Memory B cell (primary cell): ENCODE measurements at regions not wholly inside any gene's neighbourhood (a gene's known extent, or its start where the extent isn't known, plus 50 kb on each side); places are given as distances from the start of the nearest gene placed in this dataset.

Experiments
- ATAC-seq: fragments of 150-1000 bp; cut with Tn5 transposase; 2 replicates; pipeline ENCODE4 v1.10.0; 2021; ENCODE audit warnings: low read depth, mild to moderate bottlenecking, moderate library complexity
- DNase-seq, 2 donors: peaks; one replicate each; pipeline ENCODE4 v3.0.0; 2022; ENCODE audit warnings: low spot score in 2 of 2
- H3K27ac Mint-ChIP-seq: one replicate; pipeline ENCODE4 v1.8.0; 2022; ENCODE audit warnings: mild to moderate bottlenecking, moderate library complexity, mixed read lengths
- H3K27me3 Mint-ChIP-seq: one replicate; pipeline ENCODE4 v1.8.0; 2022; ENCODE audit warnings: mixed read lengths
- H3K36me3 Mint-ChIP-seq: one replicate; pipeline ENCODE4 v1.8.0; 2022; ENCODE audit warnings: mild to moderate bottlenecking, mixed read lengths
- H3K4me1 Mint-ChIP-seq: one replicate; pipeline ENCODE4 v1.8.0; 2022; ENCODE audit warnings: mixed read lengths
- H3K4me3 Mint-ChIP-seq: one replicate; pipeline ENCODE4 v1.8.0; 2022; ENCODE audit warnings: mild to moderate bottlenecking, moderate library complexity, mixed read lengths
- H3K9me3 Mint-ChIP-seq: one replicate; pipeline ENCODE4 v1.8.0; 2022; ENCODE audit warnings: mixed read lengths

DNA sequence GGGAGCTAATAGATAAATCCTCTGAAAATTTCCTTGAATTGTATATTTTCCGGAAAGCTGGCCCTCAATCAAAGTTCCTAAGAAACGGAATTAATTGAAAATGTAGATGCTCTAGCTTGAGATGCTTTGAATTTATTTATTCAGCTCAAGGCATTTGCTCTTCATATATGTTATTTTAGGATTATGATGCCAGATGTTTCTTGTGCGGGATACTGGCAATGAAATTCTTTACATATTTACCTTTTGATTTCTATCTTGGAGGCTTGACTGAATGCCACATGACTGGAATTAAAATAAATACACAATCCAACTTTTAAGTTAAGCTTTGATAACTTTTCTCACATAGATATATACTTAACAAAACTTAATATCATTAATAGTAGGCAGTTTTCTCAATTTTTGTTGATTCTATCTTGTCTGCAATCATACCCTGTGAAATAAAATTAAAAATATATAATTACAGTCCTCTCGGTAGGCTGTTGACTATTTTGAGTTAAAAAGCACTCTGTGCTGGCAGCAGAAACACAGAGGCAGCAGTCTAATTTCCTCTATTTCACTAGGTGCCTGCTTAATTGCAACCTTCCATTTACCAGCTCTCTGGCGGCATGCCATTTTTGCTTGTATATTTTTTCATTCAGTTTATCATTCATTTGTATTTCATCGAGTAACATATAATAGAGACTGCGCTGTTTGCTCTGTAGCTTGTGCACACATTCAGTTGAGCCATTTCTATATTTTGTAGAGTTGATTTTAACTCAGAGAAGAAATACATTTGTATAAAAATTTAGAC lies 991.5 kb downstream of the ADGRL3 start:
- H3K9me3 Mint-ChIP-seq: peaks cover 4% of the 10 kb centered on the region
- H3K36me3 Mint-ChIP-seq: no peaks in the 10 kb centered on the region
- DNase-seq: no peak
- no peak overlapping the region for H3K27ac Mint-ChIP-seq
- H3K4me3 Mint-ChIP-seq: no peak overlapping the region
- H3K4me1 Mint-ChIP-seq: no peaks in the 10 kb centered on the region
- ATAC-seq: no peak
- H3K27me3 Mint-ChIP-seq: no peaks in the 10 kb centered on the region

DNA sequence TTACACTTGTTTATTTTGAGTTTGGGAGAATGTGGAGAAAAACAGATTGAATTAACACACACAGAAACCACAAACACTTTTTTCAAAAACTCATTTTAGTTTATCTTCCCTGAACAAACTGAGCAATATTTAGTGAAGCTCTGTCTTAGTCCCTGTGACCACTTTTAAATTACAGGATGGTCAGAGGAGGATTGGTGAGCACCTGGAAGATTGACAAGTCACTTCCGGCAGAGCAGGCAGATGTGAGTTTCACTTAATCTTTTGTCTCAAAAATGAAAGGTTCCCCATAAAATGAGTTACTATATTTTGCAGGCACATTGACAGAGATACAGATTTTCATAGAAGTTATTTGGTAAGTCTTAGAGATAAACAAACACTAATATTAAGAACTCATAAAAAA lies 970.1 kb downstream of the ADGRL3 start:
- Mint-ChIP-seq H3K4me1 (no peaks in the 10 kb centered on the region), H3K27ac (no peak overlapping the region), H3K9me3 (no peaks in the 10 kb centered on the region), H3K36me3 (no peaks in the 10 kb centered on the region), H3K4me3 (no peak overlapping the region), H3K27me3 (no peaks in the 10 kb centered on the region)
- DNase-seq (no peak), ATAC-seq (no peak)

DNA sequence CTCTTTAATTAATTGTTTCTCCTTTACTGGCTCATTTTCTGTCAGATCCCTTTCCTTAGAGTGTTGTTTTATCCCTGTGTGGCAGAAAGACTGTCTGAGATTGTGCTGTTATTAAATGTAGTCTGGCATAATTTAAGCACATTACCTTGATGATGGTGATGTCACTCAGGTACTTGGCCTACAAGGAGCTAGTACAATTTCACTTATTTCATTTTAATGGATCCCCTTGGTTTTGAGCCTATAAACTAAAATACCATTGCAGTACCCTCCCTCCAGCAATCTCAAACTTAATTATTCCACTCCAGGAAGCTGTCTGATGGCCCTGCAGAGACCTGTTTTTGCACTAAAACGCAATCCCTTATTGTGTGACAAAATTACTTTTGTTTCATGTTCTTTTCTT lies 968.6 kb downstream of the ADGRL3 start:
- Mint-ChIP-seq H3K4me1 (no peaks in the 10 kb centered on the region), H3K36me3 (no peaks in the 10 kb centered on the region), H3K4me3 (no peak overlapping the region), H3K27ac (no peak overlapping the region), H3K27me3 (no peaks in the 10 kb centered on the region), H3K9me3 (no peaks in the 10 kb centered on the region)
- no peak for DNase-seq
- ATAC-seq: no peak

DNA sequence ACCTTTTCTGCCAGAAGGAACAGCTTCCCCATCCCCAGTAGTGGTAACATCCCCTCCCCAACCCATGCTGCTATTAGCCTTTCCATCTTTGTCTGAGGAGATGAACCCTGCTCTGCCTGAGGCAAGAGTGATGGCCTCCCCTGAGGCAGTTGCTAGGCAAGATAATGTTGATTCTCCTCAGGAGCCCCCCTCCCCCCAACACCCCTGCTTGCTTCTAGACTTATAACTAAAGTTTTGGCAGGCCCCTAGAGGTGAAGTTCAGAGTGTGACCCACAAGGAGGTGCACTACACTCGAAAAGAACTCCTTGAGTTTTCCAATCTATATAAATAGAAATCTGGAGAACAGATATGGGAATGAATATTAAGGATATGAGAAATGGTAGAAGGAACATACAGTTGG lies 962.5 kb downstream of the ADGRL3 start:
- ATAC-seq (no peak), DNase-seq (no peak)
- H3K36me3 Mint-ChIP-seq: no peaks in the 10 kb centered on the region
- H3K27ac Mint-ChIP-seq: no peak overlapping the region
- H3K27me3 Mint-ChIP-seq: no peaks in the 10 kb centered on the region
- no peaks in the 10 kb centered on the region for H3K9me3 Mint-ChIP-seq
- H3K4me1 Mint-ChIP-seq: no peaks in the 10 kb centered on the region
- H3K4me3 Mint-ChIP-seq: no peak overlapping the region

DNA sequence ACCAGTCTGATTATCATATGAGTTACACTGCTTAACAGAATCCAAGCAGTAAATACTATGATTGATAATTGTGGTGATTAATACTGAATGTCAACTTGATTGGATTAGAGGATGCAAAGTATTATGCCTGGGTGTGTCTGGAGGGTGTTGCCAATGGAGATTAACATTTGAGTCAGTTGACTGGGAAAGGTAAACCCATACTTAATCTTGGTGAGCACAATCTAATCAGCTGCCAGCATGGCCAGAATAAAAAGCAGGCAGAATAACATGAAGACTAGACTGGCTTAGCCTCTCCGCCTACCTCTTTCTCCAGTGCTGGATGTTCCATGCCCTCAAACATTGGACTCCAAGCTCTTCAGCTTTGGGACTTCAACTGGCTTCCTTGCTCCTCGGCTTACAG lies 961.3 kb downstream of the ADGRL3 start:
- DNase-seq (no peak), ATAC-seq (no peak)
- no peaks in the 10 kb centered on the region for H3K36me3 Mint-ChIP-seq
- no peak overlapping the region for H3K27ac Mint-ChIP-seq
- no peaks in the 10 kb centered on the region for H3K4me1 Mint-ChIP-seq
- no peak overlapping the region for H3K4me3 Mint-ChIP-seq
- H3K9me3 Mint-ChIP-seq: no peaks in the 10 kb centered on the region
- no peaks in the 10 kb centered on the region for H3K27me3 Mint-ChIP-seq

DNA sequence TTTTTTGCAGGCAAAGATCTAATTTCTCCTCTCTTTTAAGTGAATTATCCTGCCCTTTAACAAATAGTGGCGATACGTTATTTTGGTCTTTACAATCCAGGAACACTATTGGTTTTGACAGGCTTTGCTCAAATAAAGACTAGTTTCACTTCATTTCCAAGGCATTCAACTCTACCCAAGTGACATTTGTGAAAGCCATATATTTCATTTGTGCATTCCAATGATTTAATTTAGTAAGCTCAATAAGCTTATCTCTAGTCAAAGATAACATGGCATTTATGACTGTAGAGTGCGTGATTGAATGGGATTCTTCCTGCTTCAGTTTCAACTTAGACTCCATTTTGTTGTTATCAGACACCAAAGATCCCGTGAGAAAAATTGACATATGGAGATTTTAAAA lies 959.8 kb downstream of the ADGRL3 start:
- no peaks in the 10 kb centered on the region for H3K4me1 Mint-ChIP-seq
- no peak for ATAC-seq

DNA sequence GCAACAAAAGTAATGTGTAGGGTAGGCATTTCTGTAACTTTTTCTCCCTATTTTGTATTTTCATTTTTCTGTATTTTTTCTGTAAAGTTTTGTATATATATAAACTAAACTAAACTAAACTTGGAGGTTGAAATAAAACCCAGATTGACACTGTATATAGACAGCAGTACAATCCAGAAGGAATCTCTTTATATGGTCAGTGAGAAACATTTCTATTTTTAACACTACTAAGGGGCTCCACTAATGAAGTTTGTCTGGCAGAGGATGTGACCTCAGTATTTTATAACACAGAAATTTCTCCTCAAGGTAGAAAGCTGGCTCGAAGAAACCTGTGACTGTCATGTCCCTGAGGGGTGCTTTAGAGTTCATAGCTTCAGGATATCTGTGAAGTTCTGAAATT lies 959.2 kb downstream of the ADGRL3 start:
- no peaks in the 10 kb centered on the region for H3K4me1 Mint-ChIP-seq
- no peaks in the 10 kb centered on the region for H3K9me3 Mint-ChIP-seq
- no peaks in the 10 kb centered on the region for H3K27me3 Mint-ChIP-seq

More for the DNA sequence above, 959.8 kb downstream of the ADGRL3 start:
- no peaks in the 10 kb centered on the region for H3K36me3 Mint-ChIP-seq
- DNase-seq: no peak
- H3K4me3 Mint-ChIP-seq: no peak overlapping the region
- no peak overlapping the region for H3K27ac Mint-ChIP-seq
- H3K27me3 Mint-ChIP-seq: no peaks in the 10 kb centered on the region
- H3K9me3 Mint-ChIP-seq: no peaks in the 10 kb centered on the region

DNA sequence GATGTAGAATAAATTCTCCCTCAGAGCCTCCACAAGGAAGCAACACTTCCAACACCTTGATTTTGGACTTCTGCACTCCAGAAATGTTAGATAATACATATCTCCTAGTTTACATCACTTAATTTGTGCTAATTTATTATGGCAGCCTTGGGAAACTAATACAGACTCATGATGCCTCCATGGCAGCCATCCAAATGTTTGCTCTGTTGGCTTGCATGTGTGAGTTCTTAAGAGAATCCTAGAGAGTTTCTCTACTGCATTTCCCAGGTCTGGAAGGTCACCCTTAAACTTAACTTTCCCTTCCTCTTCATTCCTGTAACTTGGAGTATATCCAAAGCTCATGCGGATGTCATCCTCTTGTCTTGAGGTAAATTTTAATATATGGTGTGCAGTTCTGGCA lies 956.1 kb downstream of the ADGRL3 start:
- no peak for ATAC-seq
- Mint-ChIP-seq H3K9me3 (peaks cover 6% of the 10 kb centered on the region), H3K4me3 (no peak overlapping the region), H3K36me3 (no peaks in the 10 kb centered on the region), H3K27ac (no peak overlapping the region), H3K4me1 (no peaks in the 10 kb centered on the region), H3K27me3 (no peaks in the 10 kb centered on the region)
- DNase-seq: no peak

More for the DNA sequence above, 959.2 kb downstream of the ADGRL3 start:
- Mint-ChIP-seq H3K27ac (no peak overlapping the region), H3K4me3 (no peak overlapping the region), H3K36me3 (no peaks in the 10 kb centered on the region)
- no peak for ATAC-seq
- no peak for DNase-seq

DNA sequence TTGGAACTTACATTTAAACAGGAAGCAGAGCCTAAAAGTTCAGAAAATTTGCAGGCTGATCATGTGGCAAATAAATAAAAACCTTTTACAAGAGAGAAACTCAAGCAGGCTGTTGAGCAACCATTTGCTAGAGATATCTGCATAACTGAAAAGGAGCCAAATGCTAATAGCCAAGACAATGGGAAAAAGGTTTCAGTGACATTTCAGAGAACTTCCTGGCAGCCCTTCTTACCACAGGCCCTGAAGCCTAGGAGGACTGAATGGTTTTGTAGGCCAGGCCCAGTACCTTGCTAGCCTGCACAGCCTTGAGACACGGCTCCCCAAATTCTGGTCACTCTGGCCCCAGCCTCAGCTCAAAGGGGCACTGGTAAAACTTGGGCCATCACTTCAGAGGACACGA lies 945.1 kb downstream of the ADGRL3 start:
- Mint-ChIP-seq H3K9me3 (peaks cover 3% of the 10 kb centered on the region), H3K36me3 (no peaks in the 10 kb centered on the region), H3K27me3 (no peaks in the 10 kb centered on the region), H3K4me1 (no peaks in the 10 kb centered on the region), H3K27ac (no peak overlapping the region), H3K4me3 (no peak overlapping the region)
- DNase-seq (no peak), ATAC-seq (no peak)

DNA sequence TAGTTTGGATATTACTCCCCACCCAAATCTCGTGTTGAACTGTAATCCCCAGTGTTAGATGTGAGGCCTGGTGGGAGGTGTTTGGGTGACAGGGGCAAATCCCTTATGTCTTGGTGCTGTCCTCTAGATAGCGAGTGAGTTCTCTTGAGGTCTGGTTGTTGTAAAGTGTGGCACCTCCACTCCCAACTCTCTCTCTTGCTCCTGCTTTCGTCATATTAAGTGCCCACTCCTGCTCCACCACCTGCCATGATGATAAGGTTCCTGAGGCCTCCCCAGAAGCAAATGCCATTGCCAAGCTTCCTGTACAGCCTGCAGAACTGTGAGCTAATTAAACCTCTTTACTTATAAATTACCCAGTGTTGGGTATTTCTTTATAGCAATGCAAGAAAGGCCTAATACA lies 944.3 kb downstream of the ADGRL3 start:
- H3K4me3 Mint-ChIP-seq: no peak overlapping the region
- no peaks in the 10 kb centered on the region for H3K36me3 Mint-ChIP-seq
- H3K4me1 Mint-ChIP-seq: no peaks in the 10 kb centered on the region
- no peak overlapping the region for H3K27ac Mint-ChIP-seq
- DNase-seq (no peak), ATAC-seq (no peak)
- H3K27me3 Mint-ChIP-seq: no peaks in the 10 kb centered on the region
- peaks cover 3% of the 10 kb centered on the region for H3K9me3 Mint-ChIP-seq

DNA sequence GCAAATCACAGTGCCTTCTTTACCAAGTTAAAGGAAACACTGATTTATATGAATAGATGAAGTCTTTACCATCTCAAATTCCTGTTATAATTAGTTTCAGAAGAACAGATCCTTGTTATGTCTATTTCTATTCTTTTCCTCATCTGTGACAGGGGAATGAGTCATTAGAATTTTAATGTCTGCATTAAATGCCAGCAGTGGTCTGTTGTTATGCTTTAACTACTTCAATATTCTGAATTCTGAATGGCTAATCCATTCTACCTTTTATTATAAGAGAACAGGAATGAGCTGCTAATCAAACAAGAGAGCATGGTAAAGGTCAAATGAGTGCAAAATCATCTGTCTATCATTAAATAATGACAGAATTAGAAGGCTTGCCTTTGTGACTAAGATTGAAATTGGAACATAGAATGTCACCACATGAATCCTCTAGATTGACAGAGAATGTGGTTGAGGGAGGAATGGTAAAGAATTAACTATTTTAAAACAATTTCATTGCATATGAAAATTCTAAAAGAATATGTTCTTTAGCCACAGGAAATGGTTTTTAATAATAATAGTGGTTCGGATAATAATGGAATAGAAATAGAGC lies 935.5 kb downstream of the ADGRL3 start:
- peaks cover 14% of the 10 kb centered on the region for H3K9me3 Mint-ChIP-seq
- no peak overlapping the region for H3K27ac Mint-ChIP-seq
- no peak overlapping the region for H3K4me3 Mint-ChIP-seq
- no peaks in the 10 kb centered on the region for H3K36me3 Mint-ChIP-seq
- DNase-seq: no peak
- no peaks in the 10 kb centered on the region for H3K4me1 Mint-ChIP-seq
- no peaks in the 10 kb centered on the region for H3K27me3 Mint-ChIP-seq
- no peak for ATAC-seq

DNA sequence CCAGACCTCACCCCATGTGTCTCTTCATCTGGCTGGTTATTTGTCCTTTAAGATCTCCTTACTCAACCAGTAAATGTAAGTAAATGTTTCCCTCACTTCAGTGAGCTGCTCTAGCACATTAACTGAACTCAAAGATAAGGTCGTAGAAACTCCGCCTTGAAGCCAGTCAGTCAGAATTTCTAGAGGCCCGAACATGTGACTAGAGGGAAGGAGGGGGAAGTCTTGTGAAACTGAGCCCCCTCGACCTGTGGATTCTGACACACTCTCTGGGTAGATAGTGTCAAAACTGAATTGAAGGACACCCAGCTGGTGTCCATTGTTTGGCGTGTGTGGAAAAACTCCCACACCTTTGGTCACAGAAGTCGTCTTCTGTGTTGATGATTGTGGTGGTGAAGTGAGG lies 933.9 kb downstream of the ADGRL3 start:
- Mint-ChIP-seq H3K4me3 (no peak overlapping the region), H3K9me3 (peaks cover 14% of the 10 kb centered on the region), H3K27me3 (no peaks in the 10 kb centered on the region), H3K27ac (no peak overlapping the region), H3K36me3 (no peaks in the 10 kb centered on the region), H3K4me1 (no peaks in the 10 kb centered on the region)
- DNase-seq (no peak), ATAC-seq (no peak)

DNA sequence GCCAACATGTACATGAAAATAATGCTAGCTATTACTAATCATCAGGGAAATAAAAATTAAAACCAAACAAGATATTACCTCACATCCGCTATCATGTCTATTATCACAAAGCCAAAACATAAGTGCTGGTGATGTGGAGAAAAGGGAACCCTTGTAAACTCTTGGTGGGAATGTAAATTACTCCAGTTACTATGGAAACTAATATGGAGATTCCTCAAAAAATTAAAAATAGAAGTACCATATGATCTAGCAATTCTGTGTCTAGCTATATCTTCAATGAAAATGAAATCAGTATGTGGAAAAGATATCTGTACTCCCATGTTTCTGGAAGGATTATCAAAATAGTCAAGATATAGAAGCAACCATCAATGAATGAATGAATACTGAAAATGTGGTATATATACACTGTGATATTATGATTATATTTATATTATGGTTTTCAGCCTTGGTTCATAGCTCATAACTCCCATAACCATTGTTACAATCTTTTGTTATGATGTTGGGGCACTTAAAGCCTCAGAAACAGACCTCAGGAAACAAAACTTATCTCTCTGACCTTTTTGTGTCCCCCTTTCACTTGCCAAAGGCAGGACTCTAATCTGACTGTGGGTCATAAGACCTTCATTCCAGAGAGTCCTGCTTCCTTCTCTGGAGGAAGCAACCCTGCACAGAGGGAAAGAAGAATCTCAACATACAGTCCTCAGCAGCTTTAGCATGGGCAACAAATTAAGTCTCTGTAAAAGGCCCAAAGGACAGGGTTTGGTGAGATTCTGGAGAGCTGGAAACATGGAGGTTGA lies 933.2 kb downstream of the ADGRL3 start:
- ATAC-seq: no peak
- no peak overlapping the region for H3K4me3 Mint-ChIP-seq

DNA sequence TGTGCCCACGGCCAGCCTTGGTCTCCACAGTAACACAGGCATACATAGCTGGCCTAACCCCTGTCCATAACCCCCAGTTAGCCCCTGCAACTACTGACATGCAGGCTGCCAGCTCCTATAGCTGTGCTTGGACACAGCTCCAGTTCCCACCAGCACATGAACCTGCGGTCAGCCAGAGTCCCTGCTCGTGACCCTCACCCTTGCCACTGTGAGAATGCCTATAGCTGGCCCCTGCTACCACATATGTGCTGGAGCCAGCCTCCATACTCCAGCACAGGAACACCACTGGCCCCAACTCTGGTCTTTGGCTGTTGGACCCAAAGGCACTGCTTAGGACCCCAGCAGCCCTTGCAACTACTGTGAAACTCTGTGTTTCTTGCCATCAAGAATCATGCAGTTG lies 930.9 kb downstream of the ADGRL3 start:
- ATAC-seq: no peak
- Mint-ChIP-seq H3K27ac (no peak overlapping the region), H3K4me1 (no peaks in the 10 kb centered on the region), H3K36me3 (no peaks in the 10 kb centered on the region), H3K4me3 (no peak overlapping the region), H3K27me3 (no peaks in the 10 kb centered on the region), H3K9me3 (peaks cover 10% of the 10 kb centered on the region)
- DNase-seq: no peak

More for the DNA sequence above, 933.2 kb downstream of the ADGRL3 start:
- Mint-ChIP-seq H3K4me1 (no peaks in the 10 kb centered on the region), H3K27ac (no peak overlapping the region), H3K36me3 (no peaks in the 10 kb centered on the region), H3K9me3 (peaks cover 10% of the 10 kb centered on the region), H3K27me3 (no peaks in the 10 kb centered on the region)
- no peak for DNase-seq
